ENCODE measurements at regions not wholly inside any gene's neighbourhood (a gene's known extent, or its start where the extent isn't known, plus 50 kb on each side); places are given as distances from the start of the nearest gene placed in this dataset.

DNA sequence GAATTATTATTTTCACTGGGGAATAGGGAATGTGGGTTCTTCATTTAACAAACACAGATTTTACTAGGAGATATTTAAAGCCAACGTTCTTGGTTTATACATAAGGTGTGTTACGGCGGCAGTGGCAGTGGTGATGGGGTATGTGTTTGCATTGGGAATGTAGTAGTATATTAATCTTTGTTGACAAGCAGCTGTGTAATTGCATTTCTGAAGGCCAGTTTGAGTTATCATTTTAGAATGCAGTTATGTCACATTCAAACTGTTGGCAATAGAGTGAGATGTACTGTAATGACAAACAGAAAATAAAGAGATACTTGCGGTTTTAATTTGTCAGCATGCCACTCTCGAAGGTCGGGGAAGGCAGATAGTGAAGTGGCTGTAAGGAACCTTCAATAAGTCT lies 628.6 kb upstream of the POM121L12 start:
- TF ChIP-seq, protein P1, sequence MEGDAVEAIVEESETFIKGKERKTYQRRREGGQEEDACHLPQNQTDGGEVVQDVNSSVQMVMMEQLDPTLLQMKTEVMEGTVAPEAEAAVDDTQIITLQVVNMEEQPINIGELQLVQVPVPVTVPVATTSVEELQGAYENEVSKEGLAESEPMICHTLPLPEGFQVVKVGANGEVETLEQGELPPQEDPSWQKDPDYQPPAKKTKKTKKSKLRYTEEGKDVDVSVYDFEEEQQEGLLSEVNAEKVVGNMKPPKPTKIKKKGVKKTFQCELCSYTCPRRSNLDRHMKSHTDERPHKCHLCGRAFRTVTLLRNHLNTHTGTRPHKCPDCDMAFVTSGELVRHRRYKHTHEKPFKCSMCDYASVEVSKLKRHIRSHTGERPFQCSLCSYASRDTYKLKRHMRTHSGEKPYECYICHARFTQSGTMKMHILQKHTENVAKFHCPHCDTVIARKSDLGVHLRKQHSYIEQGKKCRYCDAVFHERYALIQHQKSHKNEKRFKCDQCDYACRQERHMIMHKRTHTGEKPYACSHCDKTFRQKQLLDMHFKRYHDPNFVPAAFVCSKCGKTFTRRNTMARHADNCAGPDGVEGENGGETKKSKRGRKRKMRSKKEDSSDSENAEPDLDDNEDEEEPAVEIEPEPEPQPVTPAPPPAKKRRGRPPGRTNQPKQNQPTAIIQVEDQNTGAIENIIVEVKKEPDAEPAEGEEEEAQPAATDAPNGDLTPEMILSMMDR (IDR thresholded peaks at IDR 0.05), result no peak
- no peak for TF ChIP-seq EP300 (IDR thresholded peaks at IDR 0.05)
